Lung (tissue), 11 donors: ENCODE measurements at regions not wholly inside any gene's neighbourhood (a gene's known extent, or its start where the extent isn't known, plus 50 kb on each side); places are given as distances from the start of the nearest gene placed in this dataset.

Source experiments
- ATAC-seq: fragments of 200-7000 bp; cut with Tn5 transposase; one replicate; pipeline ENCODE4 v1.9.1; 2020; ENCODE audit warnings: moderate number of reproducible peaks; ENCODE audit not compliant: insufficient read depth, low FRiP score
- DNase-seq, 3 donors: peaks; one replicate each; pipeline ENCODE4 v3.0.0-alpha.2; 2013 to 2017
- H3K27ac ChIP-seq, 2 donors: one replicate each; pipeline ENCODE4 v1.5.1; 2013; ENCODE audit warnings: mild to moderate bottlenecking in 2 of 2, moderate library complexity in 2 of 2, control low read depth in 1 of 2, inconsistent platforms in 1 of 2, low read depth in 1 of 2, low read length in 1 of 2
- H3K27me3 ChIP-seq, 3 donors: one replicate each; pipeline ENCODE4 v1.5.1; 2013; ENCODE audit warnings: low read length in 2 of 3; ENCODE audit not compliant: control insufficient read depth in 3 of 3, insufficient read depth in 3 of 3
- H3K36me3 ChIP-seq, 4 donors: one replicate each; pipeline ENCODE4 v1.5.1; 2013; ENCODE audit warnings: low read length in 4 of 4, mild to moderate bottlenecking in 1 of 4, moderate library complexity in 1 of 4; ENCODE audit not compliant: control insufficient read depth in 4 of 4, insufficient read depth in 4 of 4
- H3K4me1 ChIP-seq, 5 donors: one replicate each; pipeline ENCODE4 v1.5.1; 2013; ENCODE audit warnings: low read length in 5 of 5, mild to moderate bottlenecking in 2 of 5, moderate library complexity in 1 of 5; ENCODE audit not compliant: control insufficient read depth in 5 of 5, insufficient read depth in 5 of 5
- H3K4me3 ChIP-seq: one replicate; pipeline ENCODE4 v1.5.1; 2013; ENCODE audit warnings: mild to moderate bottlenecking, control low read depth, moderate library complexity
- H3K9ac ChIP-seq, 2 donors: one replicate each; pipeline ENCODE4 v1.5.1; 2013; ENCODE audit warnings: low read length in 2 of 2, control low read depth in 1 of 2; ENCODE audit not compliant: insufficient read depth in 1 of 2
- H3K9me3 ChIP-seq, 4 donors: one replicate each; pipeline ENCODE4 v1.5.1; 2013; ENCODE audit warnings: low read length in 3 of 4, mild to moderate bottlenecking in 1 of 4, moderate library complexity in 1 of 4; ENCODE audit not compliant: control insufficient read depth in 4 of 4, insufficient read depth in 3 of 4
- WGBS, 2 donors: extraction: QIAGEN DNeasy Blood & Tissue Kit; methylation state at CpG; one replicate each; pipeline ENCODE4 v1.1.7; 2013; 5-methylcytosine and 5-hydroxymethylcytosine counted together
- TF ChIP-seq, protein P1 (sequence below): IDR thresholded peaks from 2 replicates; pipeline ENCODE4 v1.5.1; 2012; ENCODE audit warnings: mild to moderate bottlenecking; ENCODE audit errors: control extremely low read depth, extremely low read depth
- donor health status: control.
- donor health status: control.
- donor health status: Bipolar disorder and iron deficiency.
- donor health status: healthy.
- donor health status: DM: yes; HTN: yes; CAD: no.

DNA sequence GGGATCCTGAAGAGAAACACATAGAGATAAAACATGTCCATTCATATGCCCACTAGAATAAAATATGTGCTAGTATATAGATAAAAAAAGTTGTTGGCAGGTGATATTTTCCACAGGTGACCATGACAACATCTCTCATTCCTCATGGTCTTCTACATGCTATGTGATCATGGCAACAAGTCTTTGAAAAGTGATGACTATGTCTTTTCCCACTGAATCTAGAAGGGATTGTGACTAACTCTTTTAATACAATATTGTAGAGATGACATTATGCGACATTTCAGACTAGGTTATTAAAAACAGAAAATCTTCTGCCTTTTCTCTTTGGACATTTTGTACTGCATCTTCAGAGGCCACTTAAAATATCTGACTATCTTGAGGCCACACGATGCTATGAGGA, 126.0 kb upstream of the GABRA2 start:
- ATAC-seq (no peak), DNase-seq (no peak)
- H3K36me3 ChIP-seq: no peaks in the 10 kb centered on the region
- H3K27ac ChIP-seq: no peak overlapping the region
- H3K4me3 ChIP-seq: no peak overlapping the region
- no peaks in the 10 kb centered on the region for H3K4me1 ChIP-seq
- no peaks in the 10 kb centered on the region for H3K27me3 ChIP-seq
- no peak overlapping the region for H3K9ac ChIP-seq
- TF ChIP-seq, protein P1, sequence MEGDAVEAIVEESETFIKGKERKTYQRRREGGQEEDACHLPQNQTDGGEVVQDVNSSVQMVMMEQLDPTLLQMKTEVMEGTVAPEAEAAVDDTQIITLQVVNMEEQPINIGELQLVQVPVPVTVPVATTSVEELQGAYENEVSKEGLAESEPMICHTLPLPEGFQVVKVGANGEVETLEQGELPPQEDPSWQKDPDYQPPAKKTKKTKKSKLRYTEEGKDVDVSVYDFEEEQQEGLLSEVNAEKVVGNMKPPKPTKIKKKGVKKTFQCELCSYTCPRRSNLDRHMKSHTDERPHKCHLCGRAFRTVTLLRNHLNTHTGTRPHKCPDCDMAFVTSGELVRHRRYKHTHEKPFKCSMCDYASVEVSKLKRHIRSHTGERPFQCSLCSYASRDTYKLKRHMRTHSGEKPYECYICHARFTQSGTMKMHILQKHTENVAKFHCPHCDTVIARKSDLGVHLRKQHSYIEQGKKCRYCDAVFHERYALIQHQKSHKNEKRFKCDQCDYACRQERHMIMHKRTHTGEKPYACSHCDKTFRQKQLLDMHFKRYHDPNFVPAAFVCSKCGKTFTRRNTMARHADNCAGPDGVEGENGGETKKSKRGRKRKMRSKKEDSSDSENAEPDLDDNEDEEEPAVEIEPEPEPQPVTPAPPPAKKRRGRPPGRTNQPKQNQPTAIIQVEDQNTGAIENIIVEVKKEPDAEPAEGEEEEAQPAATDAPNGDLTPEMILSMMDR: no peak
- WGBS, 2 donors: 86% methylated on average over 2 of the region's 2 CpGs
- peaks cover 0 to 3% (median 0%) of the 10 kb centered on the region in 4 donors for H3K9me3 ChIP-seq

DNA sequence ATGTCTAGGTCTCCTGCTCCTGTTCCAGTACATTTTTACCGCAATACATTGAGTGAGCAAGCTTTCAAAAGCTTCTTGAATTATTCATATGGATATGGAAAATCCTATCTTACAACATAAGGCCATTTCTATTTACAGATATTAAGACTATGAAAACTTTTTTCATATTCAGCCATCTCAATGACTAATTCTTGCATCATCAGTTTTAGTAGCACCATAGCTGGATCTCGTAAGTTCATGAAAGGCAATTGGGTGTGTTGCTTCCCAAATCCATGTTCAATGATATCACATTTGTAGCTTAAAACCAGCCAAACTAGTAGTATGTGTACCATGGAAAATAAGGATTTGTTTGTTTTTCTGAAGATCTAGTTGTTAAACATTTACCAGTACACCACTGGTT, 118.3 kb upstream of the GABRA2 start:
- 89 to 92% methylated on average over 2 of the region's 2 CpGs for WGBS, 2 donors
- ATAC-seq: no peak
- TF ChIP-seq, protein P1: no peak

DNA sequence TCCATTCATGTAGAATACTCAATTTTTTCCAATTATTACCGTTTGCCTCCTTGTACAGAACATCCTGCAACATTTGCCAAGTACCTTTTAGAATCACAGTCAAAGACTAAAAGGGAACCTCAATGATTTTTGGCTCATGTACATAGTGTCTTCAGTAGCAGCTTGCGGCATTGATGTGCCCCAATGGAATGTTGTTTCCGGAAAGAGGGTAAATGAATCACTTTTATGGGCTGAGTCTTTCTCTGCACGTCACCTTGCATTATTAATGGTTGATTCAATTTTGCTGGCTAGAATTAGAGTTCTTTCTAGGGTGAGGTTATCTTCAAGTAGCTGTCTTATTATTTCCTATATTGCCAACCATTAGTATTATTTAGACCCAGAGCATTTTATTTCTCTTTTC, 116.9 kb upstream of the GABRA2 start:
- no peaks in the 10 kb centered on the region for H3K9me3 ChIP-seq
- H3K4me1 ChIP-seq: no peaks in the 10 kb centered on the region
- DNase-seq: no peak
- H3K27ac ChIP-seq: no peak overlapping the region
- ATAC-seq: no peak
- no peak overlapping the region for H3K4me3 ChIP-seq
- TF ChIP-seq, protein P1: no peak
- no peak overlapping the region for H3K9ac ChIP-seq
- no peaks in the 10 kb centered on the region for H3K36me3 ChIP-seq
- 84 to 89% methylated on average over 4 of the region's 4 CpGs for WGBS, 2 donors
- no peaks in the 10 kb centered on the region for H3K27me3 ChIP-seq

More for the DNA sequence above, 118.3 kb upstream of the GABRA2 start:
- no peaks in the 10 kb centered on the region for H3K27me3 ChIP-seq
- DNase-seq: no peak
- H3K36me3 ChIP-seq: no peaks in the 10 kb centered on the region
- no peaks in the 10 kb centered on the region for H3K4me1 ChIP-seq
- no peaks in the 10 kb centered on the region for H3K9me3 ChIP-seq
- H3K4me3 ChIP-seq: no peak overlapping the region
- no peak overlapping the region for H3K27ac ChIP-seq
- H3K9ac ChIP-seq: no peak overlapping the region

DNA sequence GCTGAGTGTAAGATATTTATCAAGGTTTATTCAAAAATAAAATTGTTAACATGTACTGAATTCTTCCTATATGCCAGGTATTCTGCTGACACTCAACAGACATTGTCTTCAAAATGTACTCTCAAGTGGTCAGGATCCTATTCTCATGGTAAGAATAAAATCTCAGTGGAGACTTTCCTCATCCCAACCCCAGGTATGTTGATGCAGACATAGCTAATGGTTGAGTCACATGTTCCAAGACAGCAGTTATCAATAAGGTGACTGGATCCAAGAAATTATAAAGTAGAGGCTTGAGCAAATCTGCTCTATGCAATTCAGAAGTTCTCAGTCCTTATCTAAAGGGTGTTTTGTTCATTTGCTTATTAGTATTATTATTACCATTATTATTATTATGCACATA, 115.2 kb upstream of the GABRA2 start:
- Histone ChIP-seq H3K9me3 (no peaks in the 10 kb centered on the region), H3K4me3 (no peak overlapping the region), H3K27me3 (no peaks in the 10 kb centered on the region), H3K9ac (no peak overlapping the region), H3K4me1 (no peaks in the 10 kb centered on the region), H3K27ac (no peak overlapping the region), H3K36me3 (no peaks in the 10 kb centered on the region)
- TF ChIP-seq, protein P1: no peak
- no peak for DNase-seq
- no peak for ATAC-seq
